RWPE1 (cell line): ENCODE measurements at regions not wholly inside any gene's neighbourhood (a gene's known extent, or its start where the extent isn't known, plus 50 kb on each side); places are given as distances from the start of the nearest gene placed in this dataset.

Experiments used
- CTCF ChIA-PET: fragments of 350-600 bp; sonication (Branson Sonifier 250); formaldehyde crosslinking; extraction: SDS; loops from one replicate; lab custom pipeline; 2021; lab: Yijun Ruan, JAX
- POLR2A ChIA-PET: fragments of 400-600 bp; formaldehyde crosslinking; extraction: SDS; loops from one replicate; lab custom pipeline; 2020; ENCODE audit warnings: antibody characterized with exemption; ENCODE audit not compliant: low non-redundant PET; lab: Yijun Ruan, JAX
- DNase-seq: peaks from one replicate; pipeline ENCODE4 v3.0.0; 2012; ENCODE audit warnings: low spot score
- H3K27ac ChIP-seq: fragments of 450-650 bp; 2 replicates; pipeline ENCODE4 v1.5.1; 2017
- TF ChIP-seq, protein P1 (sequence below): fragments of 450-650 bp; conservative IDR thresholded peaks from 2 replicates; pipeline ENCODE4 v1.5.1; 2017; ENCODE audit warnings: low read depth, mild to moderate bottlenecking

DNA sequence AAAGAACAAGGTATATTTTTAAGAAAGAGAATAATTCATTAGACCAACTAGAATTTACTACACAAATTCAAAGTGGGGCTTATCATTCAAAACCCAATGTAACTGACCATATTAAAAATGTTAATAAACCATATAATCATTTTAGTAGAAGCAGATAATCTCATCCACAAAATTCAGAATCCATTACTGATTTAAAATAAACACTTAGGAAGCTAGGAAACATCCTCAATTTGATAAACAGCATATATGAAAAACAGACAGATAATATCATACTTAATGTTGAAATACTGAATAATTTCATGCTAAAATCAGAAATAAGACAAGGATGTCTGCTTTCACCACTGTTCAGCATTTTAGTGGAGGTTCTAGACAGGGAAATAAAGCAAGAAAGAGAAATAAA lies 902.8 kb upstream of the PHF14 start:
- POLR2A ChIA-PET: no interaction called here
- CTCF ChIA-PET: no interaction called here
- H3K27ac ChIP-seq: no peak overlapping the region
- DNase-seq: no peak
- TF ChIP-seq, protein P1, sequence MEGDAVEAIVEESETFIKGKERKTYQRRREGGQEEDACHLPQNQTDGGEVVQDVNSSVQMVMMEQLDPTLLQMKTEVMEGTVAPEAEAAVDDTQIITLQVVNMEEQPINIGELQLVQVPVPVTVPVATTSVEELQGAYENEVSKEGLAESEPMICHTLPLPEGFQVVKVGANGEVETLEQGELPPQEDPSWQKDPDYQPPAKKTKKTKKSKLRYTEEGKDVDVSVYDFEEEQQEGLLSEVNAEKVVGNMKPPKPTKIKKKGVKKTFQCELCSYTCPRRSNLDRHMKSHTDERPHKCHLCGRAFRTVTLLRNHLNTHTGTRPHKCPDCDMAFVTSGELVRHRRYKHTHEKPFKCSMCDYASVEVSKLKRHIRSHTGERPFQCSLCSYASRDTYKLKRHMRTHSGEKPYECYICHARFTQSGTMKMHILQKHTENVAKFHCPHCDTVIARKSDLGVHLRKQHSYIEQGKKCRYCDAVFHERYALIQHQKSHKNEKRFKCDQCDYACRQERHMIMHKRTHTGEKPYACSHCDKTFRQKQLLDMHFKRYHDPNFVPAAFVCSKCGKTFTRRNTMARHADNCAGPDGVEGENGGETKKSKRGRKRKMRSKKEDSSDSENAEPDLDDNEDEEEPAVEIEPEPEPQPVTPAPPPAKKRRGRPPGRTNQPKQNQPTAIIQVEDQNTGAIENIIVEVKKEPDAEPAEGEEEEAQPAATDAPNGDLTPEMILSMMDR: no peak

DNA sequence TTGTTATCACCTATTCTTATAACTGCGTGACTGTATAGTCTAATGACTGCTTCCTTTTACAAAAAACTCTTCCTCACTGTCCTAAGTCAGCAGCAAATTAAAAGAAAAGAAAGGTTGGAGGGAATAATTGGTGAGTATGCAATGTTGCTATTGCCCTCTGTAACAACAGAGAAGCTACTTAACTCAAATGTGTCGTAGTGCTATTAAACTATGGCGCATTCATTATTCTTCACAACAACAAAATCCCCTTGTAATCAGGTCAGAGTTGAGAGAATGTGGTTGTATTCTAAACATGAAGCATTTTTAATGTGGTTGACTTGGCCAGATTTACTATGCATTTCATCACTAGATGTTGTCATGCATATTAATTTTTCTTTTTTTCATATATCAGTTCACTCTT lies 897.8 kb upstream of the PHF14 start:
- TF ChIP-seq, protein P1: no peak
- no peak for DNase-seq
- ChIA-PET POLR2A (no interaction called here), CTCF (no interaction called here)
- no peak overlapping the region for H3K27ac ChIP-seq

GRCh38 chr7:10076660-10077300 lies 896.9 kb upstream of the PHF14 start:
- CTCF ChIA-PET: no interaction called here
- no peak for DNase-seq
- no peak overlapping the region for H3K27ac ChIP-seq
- TF ChIP-seq, protein P1: no peak
- POLR2A ChIA-PET: no interaction called here

GRCh38 chr7:10079572-10079971 lies 894.1 kb upstream of the PHF14 start:
- ChIA-PET CTCF (no interaction called here), POLR2A (no interaction called here)
- H3K27ac ChIP-seq: no peak overlapping the region
- TF ChIP-seq, protein P1: no peak
- DNase-seq: no peak

DNA sequence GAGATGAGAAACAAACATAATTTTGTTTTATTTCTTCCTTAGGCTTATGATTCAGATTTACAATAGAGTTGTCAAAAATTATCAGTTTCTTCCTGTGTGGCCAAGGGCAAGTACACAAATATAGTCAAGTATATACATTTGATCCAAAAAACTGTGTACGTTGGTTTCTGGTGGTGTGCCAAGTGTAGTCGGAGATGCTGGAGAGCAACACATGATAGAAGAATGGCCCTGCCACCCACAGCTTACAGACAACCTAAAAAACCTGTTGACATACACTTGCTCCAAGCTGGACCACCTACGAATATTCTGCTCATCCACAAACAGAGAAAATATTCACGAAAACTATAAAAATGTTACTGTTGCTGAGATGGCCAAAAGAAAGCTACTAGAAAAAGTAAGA lies 890.8 kb upstream of the PHF14 start:
- H3K27ac ChIP-seq: no peak overlapping the region
- ChIA-PET CTCF (interaction anchor here (0.6 kb wide), 1 partner anchor 636 kb away, joined by 3 read pairs; no protein-coding TSS in a partner anchor), POLR2A (no interaction called here)
- DNase-seq: no peak
- TF ChIP-seq, protein P1: no peak

- no peak for DNase-seq
- POLR2A ChIA-PET: no interaction called here
- H3K27ac ChIP-seq: no peak overlapping the region
- CTCF ChIA-PET: no interaction called here
- TF ChIP-seq, protein P1: no peak
Observed at GRCh38 chr7:10083766-10084165, 889.9 kb upstream of the PHF14 start.
